K562 (cell line): ENCODE measurements at regions not wholly inside any gene's neighbourhood (a gene's known extent, or its start where the extent isn't known, plus 50 kb on each side); places are given as distances from the start of the nearest gene placed in this dataset.

Experiments used
- CTCF ChIP-seq, 3 experiments: IDR thresholded peaks in 2 of 3; conservative IDR thresholded peaks in 1 of 3; 2 replicates each; pipeline ENCODE4 v1.5.1; 2011 to 2012; ENCODE audit warnings: low read length in 3 of 3, mild to moderate bottlenecking in 3 of 3, control low read depth in 2 of 3, improper control_type of control experiment in 1 of 3, inconsistent platforms in 1 of 3, low read depth in 1 of 3, mixed read lengths in 1 of 3, moderate library complexity in 1 of 3; ENCODE audit not compliant: insufficient read depth in 2 of 3
- ELF4 ChIP-seq: fragments of 450-650 bp; formaldehyde crosslinking; IDR thresholded peaks from 2 replicates; pipeline ENCODE4 v1.4.0; 2022; ENCODE audit warnings: missing genetic modification characterization
- IRF2 ChIP-seq: sonication (generic); formaldehyde crosslinking; IDR thresholded peaks from 2 replicates; pipeline ENCODE4 v1.8.1; 2022; ENCODE audit warnings: mild to moderate bottlenecking, missing genetic modification reagents
- NFRKB ChIP-seq: fragments of 450-650 bp; IDR thresholded peaks from 2 replicates; pipeline ENCODE4 v1.6.1; 2016; ENCODE audit warnings: low read depth
- POLR2AphosphoS2 ChIP-seq: IDR thresholded peaks from 2 replicates; pipeline ENCODE4 v1.6.1; 2012; ENCODE audit warnings: low read length, improper control_type of control experiment
- SRF ChIP-seq, 2 experiments: fragments of 250-450, 450-650 bp in 1 of 2; sonication (Bioruptor Pico) in 1 of 2; sonication (generic) in 1 of 2; formaldehyde crosslinking; IDR thresholded peaks; 2 replicates each; pipeline versions ENCODE4 v1.5.0 to v1.5.1; 2020 to 2022; ENCODE audit warnings: mild to moderate bottlenecking in 1 of 2, missing genetic modification reagents in 1 of 2
- ZNF589 ChIP-seq: fragments of 200-800 bp; sonication (Bioruptor generic); IDR thresholded peaks from 2 replicates; pipeline ENCODE4 v1.6.1; 2016; ENCODE audit warnings: low read depth, missing genetic modification characterization, missing compliant biosample characterization

GRCh38 chr3:187995043-187995400 is 158.9 kb upstream of the LPP start:
- no peak for TF ChIP-seq SRF (CRISPR knock-in tag; IDR thresholded peaks at IDR 0.05)
- no peak for TF ChIP-seq POLR2AphosphoS2
- no peak for TF ChIP-seq ELF4 (CRISPR knock-in tag)
- TF ChIP-seq CTCF (IDR thresholded peaks at IDR 0.05 in 2 of 3, conservative IDR thresholded peaks at IDR 0.05 in 1 of 3; ENCODE audit: insufficient read depth in 2 of 3, low read depth in 1 of 3, low read length in 3 of 3): no peak
- no peak for TF ChIP-seq NFRKB
- TF ChIP-seq ZNF589 (CRISPR knock-in tag): no peak
- TF ChIP-seq IRF2 (CRISPR knock-in tag): no peak
